ENCODE measurements at regions not wholly inside any gene's neighbourhood (a gene's known extent, or its start where the extent isn't known, plus 50 kb on each side); places are given as distances from the start of the nearest gene placed in this dataset.
"Not testable (repeated sequence)": the region's sequence is repeated elsewhere in the genome, so short reads cannot be mapped to it uniquely, and the experiment has no call there.

GRCh38 chr3:71994906-71995305, 210.0 kb upstream of the PROK2 start:
- no peak for DNase-seq

- DNase-seq, result no peak
Observed at GRCh38 chr3:71994203-71994602, 209.3 kb upstream of the PROK2 start.

GRCh38 chr3:71991681-71992080, 206.7 kb upstream of the PROK2 start:
- no peak for DNase-seq

GRCh38 chr3:71991046-71991445, 206.1 kb upstream of the PROK2 start:
- DNase-seq, result no peak

GRCh38 chr3:71990545-71990944, 205.6 kb upstream of the PROK2 start:
- no peak for DNase-seq

GRCh38 chr3:71989165-71989564, 204.2 kb upstream of the PROK2 start:
- no peak for DNase-seq

GRCh38 chr3:71987828-71988227, 202.9 kb upstream of the PROK2 start:
- DNase-seq, result no peak

- DNase-seq, result no peak
Observed at GRCh38 chr3:71987089-71987735, 202.3 kb upstream of the PROK2 start.

GRCh38 chr3:71986606-71987005, 201.7 kb upstream of the PROK2 start:
- DNase-seq, result no peak

- DNase-seq, result no peak
Observed at GRCh38 chr3:71984843-71985613, 200.1 kb upstream of the PROK2 start.

- no peak for DNase-seq
Observed at GRCh38 chr3:71983694-71984093, 198.7 kb upstream of the PROK2 start.

GRCh38 chr3:71982506-71983258, 197.7 kb upstream of the PROK2 start:
- not testable (repeated sequence) for DNase-seq

- no peak for DNase-seq
Observed at GRCh38 chr3:71979175-71979574, 194.2 kb upstream of the PROK2 start.

GRCh38 chr3:71978150-71978721, 193.3 kb upstream of the PROK2 start:
- DNase-seq, result no peak

- no peak for DNase-seq
Observed at GRCh38 chr3:71977525-71977924, 192.6 kb upstream of the PROK2 start.

- DNase-seq, result no peak
Observed at GRCh38 chr3:71975573-71975972, 190.6 kb upstream of the PROK2 start.

GRCh38 chr3:71974786-71975185, 189.8 kb upstream of the PROK2 start:
- DNase-seq, result no peak

GRCh38 chr3:71973274-71974030, 188.5 kb upstream of the PROK2 start:
- DNase-seq, result peak; percentile 7

GRCh38 chr3:71972031-71972430, 187.1 kb upstream of the PROK2 start:
- no peak for DNase-seq

GRCh38 chr3:71968544-71968943, 183.6 kb upstream of the PROK2 start:
- DNase-seq, result no peak

GRCh38 chr3:71966185-71966584, 181.2 kb upstream of the PROK2 start:
- no peak for DNase-seq

- DNase-seq, result peak; percentile 8
Observed at GRCh38 chr3:71964170-71964569, 179.2 kb upstream of the PROK2 start.

Measured in NCI-H1105 (cell line).